HG03432 (cell line): ENCODE measurements at regions not wholly inside any gene's neighbourhood (a gene's known extent, or its start where the extent isn't known, plus 50 kb on each side); places are given as distances from the start of the nearest gene placed in this dataset.

ENCODE experiments used
- ATAC-seq: cut with Tn5 transposase; IDR thresholded peaks from one replicate; pipeline ENCODE4 v1.9.1; 2021; ENCODE audit warnings: mild to moderate bottlenecking, moderate library complexity; ENCODE audit not compliant: unreplicated experiment

- ATAC-seq, result no peak
Measured at GRCh38 chr2:6054161-6054671, 362.0 kb downstream of the SOX11 start.

DNA sequence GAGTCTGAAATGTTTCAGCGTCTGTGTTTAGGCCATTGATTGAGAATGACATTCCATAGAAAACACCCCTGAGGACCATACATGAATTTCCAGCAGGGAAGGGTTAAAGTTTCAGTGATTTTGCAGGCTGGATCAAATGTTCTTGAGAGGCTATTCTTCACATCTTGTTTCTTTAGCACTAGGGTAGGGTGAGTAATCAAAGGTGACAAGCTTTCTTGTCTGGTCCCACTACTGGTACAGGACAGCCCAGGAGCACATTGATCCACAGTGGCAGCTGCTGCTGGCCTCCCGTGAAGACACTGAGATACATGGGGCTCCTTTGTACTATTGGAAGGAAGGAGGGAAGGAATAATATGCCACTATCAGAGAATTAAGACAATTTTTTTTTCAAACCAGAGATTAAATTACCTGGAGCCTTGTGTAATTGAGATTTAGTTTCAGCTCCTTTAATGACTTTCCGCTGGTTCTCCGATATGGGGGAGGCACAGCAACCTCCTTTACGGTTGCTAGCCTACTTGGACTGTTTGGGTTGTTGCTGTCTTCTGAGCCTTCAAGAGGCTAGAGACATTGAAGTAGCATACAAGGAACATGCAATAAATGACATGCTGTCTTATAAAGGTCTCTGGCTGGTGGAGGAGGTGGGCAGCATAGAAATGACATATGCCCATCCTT, 368.9 kb downstream of the SOX11 start:
- no peak for ATAC-seq

- ATAC-seq, result no peak
Measured at GRCh38 chr2:6064757-6065156, 372.6 kb downstream of the SOX11 start.

- no peak for ATAC-seq
Measured at GRCh38 chr2:6065703-6066102, 373.5 kb downstream of the SOX11 start.

GRCh38 chr2:6067089-6067488, 374.9 kb downstream of the SOX11 start:
- ATAC-seq, result no peak

GRCh38 chr2:6067806-6068205, 375.6 kb downstream of the SOX11 start:
- no peak for ATAC-seq

- ATAC-seq, result no peak
Measured at GRCh38 chr2:6068429-6068828, 376.2 kb downstream of the SOX11 start.

DNA sequence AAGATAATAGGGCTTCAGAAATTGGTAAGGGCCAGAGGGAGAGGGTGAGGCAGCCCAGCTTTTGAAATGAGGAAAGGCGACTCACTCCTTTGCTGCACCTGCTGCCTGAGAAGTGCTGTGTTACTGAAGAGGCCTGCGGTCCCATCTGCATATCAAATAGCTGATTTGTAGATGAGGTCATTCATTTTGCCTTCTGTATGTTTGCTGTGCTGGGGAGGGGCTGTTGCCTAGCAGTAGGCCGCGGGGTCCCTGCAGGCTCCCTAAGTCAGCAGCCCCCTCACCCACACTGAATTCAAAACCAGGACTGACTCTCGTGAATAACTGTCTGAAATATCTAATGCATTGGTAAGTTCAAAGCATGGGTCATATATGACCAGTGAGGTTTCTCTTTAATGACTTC, 377.2 kb downstream of the SOX11 start:
- ATAC-seq, result no peak

GRCh38 chr2:6071519-6071918, 379.3 kb downstream of the SOX11 start:
- ATAC-seq, result no peak

- no peak for ATAC-seq
Measured at GRCh38 chr2:6072276-6072675, 380.1 kb downstream of the SOX11 start.

DNA sequence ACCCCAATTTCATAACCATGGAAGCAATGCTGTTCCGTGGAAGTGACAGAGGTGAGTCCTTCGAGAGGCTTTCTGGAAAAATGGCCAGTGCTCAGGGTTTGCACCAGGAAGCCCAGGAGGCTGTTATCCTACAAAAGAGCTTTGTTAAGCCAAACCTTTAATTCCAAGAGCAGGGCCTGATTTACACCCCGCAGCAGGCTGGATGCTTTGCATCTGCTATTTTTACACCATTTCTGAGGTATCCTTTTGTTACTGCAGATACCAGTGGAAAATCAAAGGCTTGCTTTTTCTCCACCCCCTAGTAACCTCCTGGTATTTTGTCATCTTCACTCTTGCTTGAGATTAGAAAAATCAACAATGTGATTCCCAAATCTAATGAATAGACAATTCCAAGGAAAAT, 380.6 kb downstream of the SOX11 start:
- no peak for ATAC-seq

DNA sequence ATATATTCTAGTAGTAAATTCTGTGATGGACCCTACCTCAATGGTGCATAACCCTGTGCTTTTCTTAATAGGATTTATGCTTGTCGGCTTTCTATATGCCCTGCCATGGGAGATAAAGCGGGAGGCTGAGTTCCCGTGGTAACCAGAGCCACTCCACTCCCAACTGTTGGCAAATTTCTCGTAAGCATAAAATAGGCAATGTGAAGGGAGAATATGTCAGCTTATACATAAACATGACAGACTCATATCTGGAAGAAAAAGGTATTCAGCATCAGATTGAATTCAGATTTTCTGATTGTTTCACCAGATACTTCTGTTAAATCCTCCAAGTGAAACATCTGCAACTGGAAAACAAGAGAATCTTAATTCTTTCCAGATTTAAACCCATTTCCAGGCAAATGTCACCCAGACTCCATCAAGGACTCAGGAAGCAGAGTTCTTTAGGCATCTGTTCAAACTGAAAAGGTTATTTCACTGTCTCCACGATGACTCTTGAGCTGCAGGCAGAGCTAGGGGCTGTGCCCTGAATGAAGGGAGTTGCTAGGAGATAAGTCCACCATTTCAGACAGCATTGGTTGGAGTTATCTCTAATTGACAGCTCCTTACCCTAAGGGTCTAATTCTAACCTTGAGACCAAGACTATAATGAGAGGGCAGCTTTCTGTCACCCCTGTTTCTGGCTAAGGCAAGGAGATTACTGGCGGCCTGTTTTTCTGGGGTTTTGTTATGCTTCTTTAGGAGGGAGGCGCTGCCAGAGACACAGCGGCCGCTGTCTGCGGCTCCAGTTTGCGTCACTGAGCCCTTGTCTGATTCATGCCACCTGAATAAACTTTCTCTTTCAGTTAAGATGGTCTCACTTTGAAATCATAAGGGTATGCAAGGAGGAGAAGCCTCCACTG, 381.3 kb downstream of the SOX11 start:
- no peak for ATAC-seq

DNA sequence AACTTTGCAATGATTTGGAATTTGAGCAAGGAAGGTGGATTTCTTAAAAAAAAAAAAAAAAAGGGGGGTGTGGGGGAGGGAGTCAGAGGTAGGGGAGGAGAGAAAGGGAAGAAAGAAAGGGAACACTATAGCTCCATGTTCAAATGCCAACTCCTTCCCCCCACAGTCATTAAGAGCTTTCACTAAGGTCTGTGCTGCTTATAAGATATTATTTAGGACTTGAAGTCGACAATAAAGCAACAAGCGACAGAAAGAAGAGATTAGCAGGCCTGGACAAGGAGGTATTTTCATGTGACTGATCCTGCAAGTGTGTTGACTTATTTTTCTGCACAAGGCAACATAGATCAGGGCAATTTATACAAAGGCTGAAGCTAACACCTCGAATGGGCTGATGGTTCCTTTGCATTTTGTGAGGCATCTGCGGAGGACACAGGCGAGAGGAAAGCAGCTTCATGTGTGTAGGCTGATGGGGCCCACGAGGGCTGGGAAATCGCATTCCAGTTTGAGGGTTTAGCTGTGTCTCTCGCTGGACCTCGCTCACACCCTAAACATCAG, 382.0 kb downstream of the SOX11 start:
- no peak for ATAC-seq

DNA sequence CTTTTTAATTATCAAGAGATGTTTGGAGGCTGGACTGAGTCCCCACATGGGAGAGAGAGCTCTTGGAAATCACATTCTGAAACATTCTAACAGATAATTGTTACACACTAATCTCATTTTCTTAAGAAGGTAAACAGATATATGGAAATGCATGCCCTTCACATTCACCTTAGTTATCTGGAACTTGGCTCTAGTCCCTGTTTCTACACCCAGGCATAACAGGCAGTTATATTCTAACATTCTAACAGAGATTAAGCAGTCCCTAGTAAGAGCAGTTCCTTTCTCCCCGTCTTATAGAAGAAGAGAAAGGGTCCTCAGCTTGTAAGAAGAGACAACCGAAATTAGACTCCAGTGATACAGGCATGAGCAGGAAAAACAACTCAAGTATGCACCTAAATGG, 385.4 kb downstream of the SOX11 start:
- ATAC-seq, result no peak

GRCh38 chr2:6078414-6078813, 386.2 kb downstream of the SOX11 start:
- ATAC-seq, result no peak

DNA sequence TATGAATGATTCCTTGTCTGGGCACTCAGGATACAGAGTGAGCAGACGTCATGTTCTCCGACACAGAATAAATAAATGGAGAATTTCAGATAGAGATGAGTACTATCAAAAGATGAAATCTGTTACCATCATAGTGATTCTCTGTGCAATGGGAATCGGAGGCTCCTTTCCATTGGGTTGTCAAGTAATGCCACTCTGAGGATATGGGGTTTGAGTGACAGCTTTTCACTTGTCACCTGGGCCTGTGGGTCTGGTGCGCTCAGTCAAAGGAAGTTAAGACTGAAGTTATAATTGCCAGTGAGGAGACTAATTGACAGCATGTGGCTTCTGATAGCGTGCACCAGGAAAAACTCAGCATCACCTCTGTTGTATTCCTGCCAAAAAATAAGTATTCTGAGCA, 387.2 kb downstream of the SOX11 start:
- no peak for ATAC-seq

DNA sequence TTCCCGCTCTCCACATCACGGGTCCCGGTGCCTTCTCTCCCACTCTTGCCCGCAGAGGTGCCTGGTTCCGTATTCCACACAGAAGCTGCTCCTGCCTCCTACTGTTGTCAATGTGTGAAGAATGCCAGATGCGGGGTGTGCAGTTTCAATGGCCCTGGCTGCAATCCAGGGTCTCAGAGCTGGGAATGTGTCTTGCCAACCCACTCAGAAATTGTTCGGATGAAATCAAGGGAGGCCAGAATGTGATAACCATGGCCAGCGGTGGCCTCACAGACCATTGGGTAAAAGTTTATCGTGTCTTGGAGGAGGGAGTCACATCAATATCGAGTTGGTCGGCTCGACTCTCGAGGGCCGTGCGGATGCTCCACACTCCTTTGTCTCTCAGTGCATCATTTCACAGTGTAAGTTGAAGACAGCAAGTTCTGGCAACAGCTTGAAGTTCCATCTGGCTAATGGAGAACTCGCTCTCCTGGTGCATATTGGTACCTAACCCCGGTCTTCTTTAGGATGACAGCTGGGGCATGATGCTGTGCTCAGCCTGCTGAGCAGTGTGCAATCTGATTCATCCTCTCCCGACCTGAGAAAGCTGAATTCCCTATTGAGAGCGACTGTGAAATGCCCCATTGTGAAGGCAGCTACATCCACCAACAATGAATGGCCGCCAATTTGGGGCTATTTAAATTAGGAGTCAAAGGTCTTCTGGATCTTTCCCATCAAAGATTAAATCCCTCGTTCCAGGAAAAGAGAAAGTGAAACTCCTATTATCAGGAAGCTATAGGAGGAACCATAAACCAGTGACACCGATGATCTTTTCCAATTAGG, 389.0 kb downstream of the SOX11 start:
- no peak for ATAC-seq

GRCh38 chr2:6081955-6082624, 389.9 kb downstream of the SOX11 start:
- no peak for ATAC-seq

DNA sequence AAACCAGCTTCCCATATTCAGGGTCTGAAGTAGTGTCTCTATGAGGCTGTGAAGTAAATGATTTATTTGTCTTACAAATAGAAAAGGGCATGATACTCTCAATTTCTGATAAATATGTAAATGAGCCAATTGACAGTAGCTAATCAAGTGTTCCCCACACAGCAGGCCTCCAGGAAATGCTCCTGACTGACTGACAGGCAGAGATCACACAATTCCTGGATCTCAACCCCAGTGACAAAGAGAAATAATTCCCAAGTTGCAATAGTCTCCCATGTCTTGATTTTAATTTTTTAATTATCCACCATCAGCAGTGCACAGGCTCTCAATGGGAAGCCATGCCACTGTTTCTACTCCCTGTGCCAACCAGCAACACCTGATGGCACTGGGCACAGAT, 390.4 kb downstream of the SOX11 start:
- ATAC-seq, result no peak

DNA sequence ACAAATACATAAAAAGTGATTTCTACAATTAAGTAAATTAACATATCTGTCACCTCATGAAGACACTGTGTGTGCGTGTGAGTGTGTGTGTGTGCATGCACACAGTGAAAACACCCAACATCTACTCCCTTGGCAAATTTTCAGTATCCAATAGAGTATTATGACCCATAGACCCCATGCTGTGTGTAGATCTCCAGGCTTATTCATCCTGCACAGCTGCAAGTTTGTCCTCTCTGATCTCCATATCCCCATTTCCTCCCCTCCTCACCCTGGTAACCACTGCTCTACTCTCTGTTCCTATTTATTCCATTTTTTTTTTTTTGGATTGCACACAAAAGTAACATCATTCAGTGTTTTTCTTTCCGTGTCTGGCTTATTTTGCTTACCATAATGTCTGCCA, 391.0 kb downstream of the SOX11 start:
- ATAC-seq, result no peak
